Thymus (tissue), 11 donors: ENCODE measurements at regions not wholly inside any gene's neighbourhood (a gene's known extent, or its start where the extent isn't known, plus 50 kb on each side); places are given as distances from the start of the nearest gene placed in this dataset.
"Not testable (repeated sequence)": the region's sequence is repeated elsewhere in the genome, so short reads cannot be mapped to it uniquely, and the experiment has no call there.

Experiments
- DNase-seq, 9 donors: peaks; one replicate each; pipeline ENCODE4 v3.0.0-alpha.2; 2013; ENCODE audit warnings: low spot score in 9 of 9, low read depth in 6 of 9, missing footprints in 1 of 9
- H3K27ac ChIP-seq, 2 donors: one replicate each; pipeline ENCODE4 v1.5.1; 2013; ENCODE audit warnings: control low read depth in 1 of 2, low read depth in 1 of 2, low read length in 1 of 2, mild to moderate bottlenecking in 1 of 2, moderate library complexity in 1 of 2
- H3K27me3 ChIP-seq, 2 donors: one replicate each; pipeline ENCODE4 v1.5.1; 2013; ENCODE audit warnings: low read length in 1 of 2; ENCODE audit not compliant: control insufficient read depth in 2 of 2, insufficient read depth in 1 of 2
- H3K36me3 ChIP-seq, 2 donors: one replicate each; pipeline ENCODE4 v1.5.1; 2013; ENCODE audit warnings: low read length in 1 of 2, mild to moderate bottlenecking in 1 of 2, moderate library complexity in 1 of 2; ENCODE audit not compliant: control insufficient read depth in 2 of 2, insufficient read depth in 2 of 2
- H3K4me1 ChIP-seq, 2 donors: one replicate each; pipeline ENCODE4 v1.5.1; 2013; ENCODE audit warnings: low read length in 2 of 2; ENCODE audit not compliant: control insufficient read depth in 2 of 2, insufficient read depth in 2 of 2
- H3K4me3 ChIP-seq, 2 donors: one replicate each; pipeline ENCODE4 v1.5.1; 2013; ENCODE audit warnings: low read length in 2 of 2, control low read depth in 1 of 2, mild to moderate bottlenecking in 1 of 2
- H3K9me3 ChIP-seq, 2 donors: one replicate each; pipeline ENCODE4 v1.5.1; 2013; ENCODE audit warnings: low read length in 1 of 2, mild to moderate bottlenecking in 1 of 2; ENCODE audit not compliant: control insufficient read depth in 2 of 2, insufficient read depth in 1 of 2
- WGBS: extraction: QIAGEN DNeasy Blood & Tissue Kit; methylation state at CpG from one replicate; pipeline ENCODE4 v1.1.7; 2013; 5-methylcytosine and 5-hydroxymethylcytosine counted together
- donor health status: healthy.

- no peak for DNase-seq
- no peak overlapping the region for H3K4me3 ChIP-seq
- H3K27ac ChIP-seq: no peak overlapping the region
- WGBS: 89% methylated on average over 2 of the region's 2 CpGs
- H3K4me1 ChIP-seq: no peaks in the 10 kb centered on the region
- H3K36me3 ChIP-seq: no peaks in the 10 kb centered on the region
- H3K9me3 ChIP-seq: no peaks in the 10 kb centered on the region
- no peaks in the 10 kb centered on the region for H3K27me3 ChIP-seq
Observed at GRCh38 chr10:94108200-94108599, 114.5 kb downstream of the PLCE1 start.

GRCh38 chr10:94111367-94111766 is 117.6 kb downstream of the PLCE1 start:
- H3K9me3 ChIP-seq: no peaks in the 10 kb centered on the region
- DNase-seq: no peak
- no peaks in the 10 kb centered on the region for H3K4me1 ChIP-seq
- no peaks in the 10 kb centered on the region for H3K36me3 ChIP-seq
- H3K27ac ChIP-seq: no peak overlapping the region
- WGBS: 92% methylated on average over 2 of the region's 2 CpGs
- H3K27me3 ChIP-seq: no peaks in the 10 kb centered on the region
- H3K4me3 ChIP-seq: no peak overlapping the region

- H3K4me3 ChIP-seq: no peak overlapping the region
- no peak for DNase-seq
- H3K27ac ChIP-seq: no peak overlapping the region
- WGBS: 65% methylated on average over 2 of the region's 2 CpGs
- H3K9me3 ChIP-seq: no peaks in the 10 kb centered on the region
- no peaks in the 10 kb centered on the region for H3K36me3 ChIP-seq
- H3K27me3 ChIP-seq: no peaks in the 10 kb centered on the region
- no peaks in the 10 kb centered on the region for H3K4me1 ChIP-seq
Observed at GRCh38 chr10:94112321-94112720, 118.6 kb downstream of the PLCE1 start.

- no peaks in the 10 kb centered on the region for H3K27me3 ChIP-seq
- no peaks in the 10 kb centered on the region for H3K36me3 ChIP-seq
- no peaks in the 10 kb centered on the region for H3K4me1 ChIP-seq
- DNase-seq: no peak
- no peaks in the 10 kb centered on the region for H3K9me3 ChIP-seq
- no peak overlapping the region for H3K4me3 ChIP-seq
- H3K27ac ChIP-seq: no peak overlapping the region
- 89% methylated on average over 4 of the region's 4 CpGs for WGBS
Observed at GRCh38 chr10:94115725-94116124, 122.0 kb downstream of the PLCE1 start.

GRCh38 chr10:94116848-94117247 is 123.1 kb downstream of the PLCE1 start:
- Histone ChIP-seq H3K36me3 (no peaks in the 10 kb centered on the region), H3K9me3 (no peaks in the 10 kb centered on the region), H3K4me1 (no peaks in the 10 kb centered on the region), H3K27me3 (no peaks in the 10 kb centered on the region), H3K4me3 (no peak overlapping the region), H3K27ac (no peak overlapping the region)
- WGBS: 94% methylated on average over 1 of the region's 1 CpG
- DNase-seq: no peak

- 93% methylated on average over 2 of the region's 2 CpGs for WGBS
- H3K36me3 ChIP-seq: no peaks in the 10 kb centered on the region
- no peak for DNase-seq
- H3K9me3 ChIP-seq: no peaks in the 10 kb centered on the region
- no peak overlapping the region for H3K4me3 ChIP-seq
- no peak overlapping the region for H3K27ac ChIP-seq
- H3K27me3 ChIP-seq: no peaks in the 10 kb centered on the region
- H3K4me1 ChIP-seq: no peaks in the 10 kb centered on the region
Observed at GRCh38 chr10:94122211-94122610, 128.5 kb downstream of the PLCE1 start.

- H3K27me3 ChIP-seq: no peaks in the 10 kb centered on the region
- no peak overlapping the region for H3K4me3 ChIP-seq
- H3K36me3 ChIP-seq: no peaks in the 10 kb centered on the region
- no peaks in the 10 kb centered on the region for H3K4me1 ChIP-seq
- no peaks in the 10 kb centered on the region for H3K9me3 ChIP-seq
- H3K27ac ChIP-seq: no peak overlapping the region
- no peak for DNase-seq
- 80% methylated on average over 9 of the region's 9 CpGs for WGBS
Observed at GRCh38 chr10:94123258-94123995, 129.7 kb downstream of the PLCE1 start.

- H3K4me1 ChIP-seq, DNase-seq, H3K27ac ChIP-seq, H3K36me3 ChIP-seq, H3K4me3 ChIP-seq, H3K9me3 ChIP-seq, H3K27me3 ChIP-seq: not testable (repeated sequence)
- 85% methylated on average over 2 of the region's 2 CpGs for WGBS
Observed at GRCh38 chr10:94124147-94124546, 130.4 kb downstream of the PLCE1 start.

- not testable (repeated sequence) for H3K4me3 ChIP-seq, H3K4me1 ChIP-seq, H3K9me3 ChIP-seq, DNase-seq, H3K36me3 ChIP-seq, H3K27me3 ChIP-seq, H3K27ac ChIP-seq
- 97% methylated on average over 8 of the region's 8 CpGs for WGBS
Observed at GRCh38 chr10:94125268-94125667, 131.5 kb downstream of the PLCE1 start.
